Gastrocnemius medialis (tissue), 4 donors: ENCODE measurements at regions not wholly inside any gene's neighbourhood (a gene's known extent, or its start where the extent isn't known, plus 50 kb on each side); places are given as distances from the start of the nearest gene placed in this dataset.

ENCODE experiments used
- ATAC-seq, 2 donors: fragments of 150-250 bp; one replicate each; pipeline ENCODE4 v1.9.1; 2016
- DNase-seq, 2 donors: peaks; one replicate each; pipeline ENCODE4 v3.0.0-alpha.2; 2019
- H3K27ac ChIP-seq, 4 donors: fragments of 200-600 bp; sonication (generic); 1 replicate in 1 of 4; 2 replicates in 3 of 4; pipeline ENCODE4 v1.5.1; 2016 to 2018; ENCODE audit warnings: mild to moderate bottlenecking in 2 of 4, moderate library complexity in 1 of 4
- H3K27me3 ChIP-seq, 3 donors: fragments of 200-600 bp; sonication (generic) in 2 of 3; 1 replicate in 1 of 3; 2 replicates in 2 of 3; pipeline versions ENCODE4 v1.5.1 to v1.6.0; 2016 to 2019; ENCODE audit warnings: mild to moderate bottlenecking in 1 of 3, moderate library complexity in 1 of 3
- H3K36me3 ChIP-seq, 2 donors: fragments of 200-600 bp; sonication (generic) in 1 of 2; one replicate each; pipeline ENCODE4 v1.5.1; 2017 to 2018
- H3K4me1 ChIP-seq, 2 donors: fragments of 200-600 bp; sonication (generic) in 1 of 2; one replicate each; pipeline ENCODE4 v1.5.1; 2016 to 2017; ENCODE audit warnings: mild to moderate bottlenecking in 2 of 2
- H3K4me3 ChIP-seq, 4 donors: fragments of 200-600 bp; sonication (generic) in 3 of 4; 1 replicate in 1 of 4; 2 replicates in 3 of 4; pipeline ENCODE4 v1.5.1; 2016 to 2019; ENCODE audit warnings: mild to moderate bottlenecking in 2 of 4
- H3K9me3 ChIP-seq, 3 donors: fragments of 200-600 bp; sonication (generic) in 2 of 3; 1 replicate in 1 of 3; 2 replicates in 2 of 3; pipeline ENCODE4 v1.5.1; 2016 to 2019
- CTCF ChIP-seq, 5 experiments: fragments of 450-650 bp in 3 of 5; fragments of 200-600 bp in 2 of 5; sonication (generic) in 2 of 5; IDR thresholded peaks in 4 of 5; conservative IDR thresholded peaks in 1 of 5; 1 replicate in 4 of 5; 2 replicates in 1 of 5; pipeline ENCODE4 v1.5.1; 2016 to 2019; ENCODE audit warnings: antibody characterized with exemption in 5 of 5, mild to moderate bottlenecking in 3 of 5, moderate library complexity in 3 of 5
- POLR2A ChIP-seq, 2 donors: fragments of 450-650 bp; IDR thresholded peaks; one replicate each; pipeline ENCODE4 v1.6.1; 2017; ENCODE audit warnings: antibody characterized with exemption in 2 of 2, mild to moderate bottlenecking in 2 of 2, moderate library complexity in 2 of 2
- in situ Hi-C, 4 donors: fragments of 200-750 bp; cut with MboI; loops; one replicate each; pipeline versions ENCODE4 v1.15.0 to v1.8.0; 2017; ENCODE audit warnings: low sequenced_read_pairs in 4 of 4
- intact Hi-C: fragments of 100-400 bp; cut with DNase I; formaldehyde crosslinking; loops from one replicate; pipeline ENCODE4 v1.15.1; 2023; ENCODE audit warnings: low total_unique reads

- no peaks in the 10 kb centered on the region for H3K4me1 ChIP-seq
- H3K27ac ChIP-seq, result no peak overlapping the region
- no peak overlapping the region for H3K4me3 ChIP-seq
- DNase-seq (no peak), ATAC-seq (no peak)
- H3K36me3 ChIP-seq, result no peaks in the 10 kb centered on the region
- intact Hi-C loops (no loop called here), in situ Hi-C loops (no loop called here)
- peaks cover 0 to 13% (median 0%) of the 10 kb centered on the region in 3 donors for H3K9me3 ChIP-seq
- no peak for TF ChIP-seq CTCF (IDR thresholded peaks at IDR 0.05 in 4 of 5, conservative IDR thresholded peaks at IDR 0.05 in 1 of 5)
- no peak for TF ChIP-seq POLR2A (IDR thresholded peaks at IDR 0.05)
- peaks cover 0 to 2% (median 0%) of the 10 kb centered on the region in 3 donors for H3K27me3 ChIP-seq
These were observed 143.9 kb upstream of the LYZL2 start for GRCh38 chr10:30773501-30773900.

- Histone ChIP-seq H3K27ac (no peak overlapping the region), H3K4me1 (no peaks in the 10 kb centered on the region), H3K27me3 (no peaks in the 10 kb centered on the region), H3K36me3 (no peaks in the 10 kb centered on the region), H3K4me3 (no peak overlapping the region), H3K9me3 (peaks cover 0 to 13% (median 0%) of the 10 kb centered on the region in 3 donors)
- no peak for DNase-seq
- in situ Hi-C loops (no loop called here), intact Hi-C loops (no loop called here)
- no peak for TF ChIP-seq CTCF (IDR thresholded peaks at IDR 0.05 in 4 of 5, conservative IDR thresholded peaks at IDR 0.05 in 1 of 5)
- TF ChIP-seq POLR2A (IDR thresholded peaks at IDR 0.05), result no peak
- ATAC-seq, result no peak
These were observed 141.3 kb upstream of the LYZL2 start for GRCh38 chr10:30770816-30771215.

GRCh38 chr10:30770229-30770628, 140.7 kb upstream of the LYZL2 start:
- no peak for DNase-seq
- H3K4me1 ChIP-seq, result no peaks in the 10 kb centered on the region
- H3K4me3 ChIP-seq, result no peak overlapping the region
- H3K27me3 ChIP-seq, result no peaks in the 10 kb centered on the region
- intact Hi-C loops (no loop called here), in situ Hi-C loops (no loop called here)
- H3K27ac ChIP-seq, result no peak overlapping the region
- peaks cover 0 to 13% (median 0%) of the 10 kb centered on the region in 3 donors for H3K9me3 ChIP-seq
- no peak for TF ChIP-seq POLR2A (IDR thresholded peaks at IDR 0.05)
- TF ChIP-seq CTCF (IDR thresholded peaks at IDR 0.05 in 4 of 5, conservative IDR thresholded peaks at IDR 0.05 in 1 of 5), result no peak
- ATAC-seq, result no peak
- H3K36me3 ChIP-seq, result no peaks in the 10 kb centered on the region

GRCh38 chr10:30769361-30769760, 139.8 kb upstream of the LYZL2 start:
- ATAC-seq, result no peak
- Histone ChIP-seq H3K4me3 (no peak overlapping the region), H3K36me3 (no peaks in the 10 kb centered on the region), H3K27me3 (no peaks in the 10 kb centered on the region), H3K27ac (no peak overlapping the region), H3K9me3 (peaks cover 0 to 13% (median 0%) of the 10 kb centered on the region in 3 donors), H3K4me1 (no peaks in the 10 kb centered on the region)
- DNase-seq, result no peak
- TF ChIP-seq POLR2A (IDR thresholded peaks at IDR 0.05) (no peak), CTCF (IDR thresholded peaks at IDR 0.05 in 4 of 5, conservative IDR thresholded peaks at IDR 0.05 in 1 of 5) (no peak)
- intact Hi-C loops, result no loop called here
- in situ Hi-C loops, result no loop called here

- TF ChIP-seq CTCF (IDR thresholded peaks at IDR 0.05 in 4 of 5, conservative IDR thresholded peaks at IDR 0.05 in 1 of 5) (no peak), POLR2A (IDR thresholded peaks at IDR 0.05) (no peak)
- no peak for DNase-seq
- H3K27ac ChIP-seq, result no peak overlapping the region
These were observed 136.1 kb upstream of the LYZL2 start for GRCh38 chr10:30765616-30766015.

More at GRCh38 chr10:30765616-30766015, 136.1 kb upstream of the LYZL2 start:
- no peak for ATAC-seq
- Histone ChIP-seq H3K9me3 (peaks cover 0 to 7% (median 0%) of the 10 kb centered on the region in 3 donors), H3K36me3 (no peaks in the 10 kb centered on the region), H3K4me1 (no peaks in the 10 kb centered on the region), H3K4me3 (no peak overlapping the region), H3K27me3 (no peaks in the 10 kb centered on the region)
- in situ Hi-C loops, result no loop called here
- intact Hi-C loops, result no loop called here
